IMR-90 (cell line): ENCODE measurements at regions not wholly inside any gene's neighbourhood (a gene's known extent, or its start where the extent isn't known, plus 50 kb on each side); places are given as distances from the start of the nearest gene placed in this dataset.

ENCODE experiments used
- ATAC-seq: fragments of 200-7000 bp; cut with Tn5 transposase; 2 replicates; pipeline ENCODE4 v1.9.1; 2020; ENCODE audit warnings: low read depth, mild to moderate bottlenecking, moderate library complexity
- BruUV-seq: library from RNA; stranded (reverse); fragments of 400-500 nt; replicated peaks from 2 replicates; lab custom pipeline; 2021; lab: Mats Ljungman, UMichigan
- CTCF ChIA-PET: fragments of 300-600 bp; formaldehyde crosslinking; extraction: SDS; loops from one replicate; lab custom pipeline; 2021; ENCODE audit warnings: antibody characterized with exemption; lab: Yijun Ruan, JAX
- POLR2A ChIA-PET: fragments of 300-600 bp; sonication (Branson Sonifier 250); formaldehyde crosslinking; loops from one replicate; lab custom pipeline; 2022; ENCODE audit warnings: antibody characterized with exemption; ENCODE audit not compliant: unreplicated experiment; lab: Charles Lee
- DNase-seq: peaks from one replicate; pipeline ENCODE4 v3.0.0; 2013
- H2AFZ ChIP-seq: replicated peaks from 2 replicates; pipeline ENCODE3; 2013; ENCODE audit warnings: low read length, mild to moderate bottlenecking; ENCODE audit not compliant: poor library complexity
- H2AK5ac ChIP-seq: 2 replicates; pipeline ENCODE4 v1.6.1; 2013; ENCODE audit warnings: low read depth, low read length, inconsistent platforms
- H2AK9ac ChIP-seq: replicated peaks from 2 replicates; pipeline ENCODE3; 2013; ENCODE audit warnings: mild to moderate bottlenecking, low read depth, low read length, moderate library complexity; ENCODE audit not compliant: poor library complexity
- H2BK120ac ChIP-seq: 2 replicates; pipeline ENCODE4 v1.6.1; 2013; ENCODE audit warnings: low read depth, low read length, inconsistent platforms
- H2BK15ac ChIP-seq: 3 replicates; pipeline ENCODE4 v1.6.1; 2013; ENCODE audit warnings: low read depth, low read length, inconsistent platforms
- H2BK20ac ChIP-seq: 2 replicates; pipeline ENCODE4 v1.6.1; 2013; ENCODE audit warnings: low read depth, mild to moderate bottlenecking, inconsistent platforms, low read length, moderate library complexity
- H2BK5ac ChIP-seq: 2 replicates; pipeline ENCODE4 v1.6.1; 2013; ENCODE audit warnings: mild to moderate bottlenecking, low read depth, low read length, inconsistent platforms; ENCODE audit not compliant: poor library complexity, severe bottlenecking
- H3K14ac ChIP-seq: replicated peaks from 2 replicates; pipeline ENCODE4 v1.6.1; 2013; ENCODE audit warnings: low read depth, low read length, inconsistent platforms
- H3K18ac ChIP-seq: 2 replicates; pipeline ENCODE4 v1.6.1; 2013; ENCODE audit warnings: low read depth, low read length, control low read depth
- H3K23ac ChIP-seq: 2 replicates; pipeline ENCODE4 v1.6.1; 2013; ENCODE audit warnings: low read depth, low read length, inconsistent platforms
- H3K27ac ChIP-seq: 2 replicates; pipeline ENCODE4 v1.5.1; 2013; ENCODE audit warnings: mild to moderate bottlenecking, control low read depth, low read length; ENCODE audit not compliant: insufficient read depth
- H3K27me3 ChIP-seq: 2 replicates; pipeline ENCODE4 v1.6.1; 2013; ENCODE audit warnings: low read length; ENCODE audit not compliant: control insufficient read depth, insufficient read depth
- H3K36me3 ChIP-seq: 2 replicates; pipeline ENCODE4 v1.6.1; 2013; ENCODE audit warnings: low read length, mixed read lengths; ENCODE audit not compliant: control insufficient read depth, insufficient read depth
- H3K4ac ChIP-seq: 2 replicates; pipeline ENCODE4 v1.6.1; 2013; ENCODE audit warnings: low read depth, low read length, inconsistent platforms
- H3K4me1 ChIP-seq: 2 replicates; pipeline ENCODE4 v1.6.1; 2013; ENCODE audit warnings: low read length, mixed read lengths; ENCODE audit not compliant: control insufficient read depth, insufficient read depth
- H3K4me2 ChIP-seq: 2 replicates; pipeline ENCODE4 v1.6.1; 2013; ENCODE audit warnings: low read depth, mild to moderate bottlenecking, control low read depth, low read length, moderate library complexity
- H3K4me3 ChIP-seq: 2 replicates; pipeline ENCODE4 v1.5.1; 2013; ENCODE audit warnings: low read depth, mild to moderate bottlenecking, control low read depth, low read length, moderate library complexity; ENCODE audit not compliant: insufficient read depth
- H3K56ac ChIP-seq: 2 replicates; pipeline ENCODE4 v1.6.1; 2013; ENCODE audit warnings: low read length, inconsistent platforms; ENCODE audit not compliant: insufficient read depth; ENCODE audit errors: extremely low read depth
- H3K79me1 ChIP-seq, 2 experiments: 2 replicates each; pipeline ENCODE4 v1.6.1; 2013; ENCODE audit warnings: low read length in 2 of 2, inconsistent platforms in 1 of 2, low read depth in 1 of 2
- H3K9ac ChIP-seq: 2 replicates; pipeline ENCODE4 v1.6.1; 2013; ENCODE audit warnings: low read depth, low read length, control low read depth
- H3K9me1 ChIP-seq: 2 replicates; pipeline ENCODE4 v1.6.1; 2013; ENCODE audit warnings: low read length, inconsistent platforms; ENCODE audit not compliant: insufficient read depth
- H3K9me3 ChIP-seq: 2 replicates; pipeline ENCODE4 v1.6.1; 2013; ENCODE audit warnings: low read length; ENCODE audit not compliant: control insufficient read depth, insufficient read depth
- H4K20me1 ChIP-seq: 2 replicates; pipeline ENCODE4 v1.6.1; 2013; ENCODE audit warnings: low read length, inconsistent platforms; ENCODE audit not compliant: insufficient read depth
- H4K5ac ChIP-seq: 2 replicates; pipeline ENCODE4 v1.6.1; 2013; ENCODE audit warnings: mild to moderate bottlenecking, low read depth, low read length, control low read depth
- H4K8ac ChIP-seq, 2 experiments: 2 replicates each; pipeline ENCODE4 v1.6.1; 2013; ENCODE audit warnings: low read depth in 2 of 2, low read length in 2 of 2, control low read depth in 1 of 2, inconsistent platforms in 1 of 2
- H4K91ac ChIP-seq: 2 replicates; pipeline ENCODE4 v1.6.1; 2013; ENCODE audit warnings: low read depth, low read length, inconsistent platforms; ENCODE audit not compliant: insufficient read depth
- BHLHE40 ChIP-seq: fragments of 150-350 bp; IDR thresholded peaks from 2 replicates; pipeline ENCODE4 v1.6.1; 2016; ENCODE audit warnings: mild to moderate bottlenecking, low read depth, low read length
- CEBPB ChIP-seq: IDR thresholded peaks from 2 replicates; pipeline ENCODE4 v1.6.1; 2012; ENCODE audit warnings: low read depth, low read length, improper control_type of control experiment
- CHD1 ChIP-seq: IDR thresholded peaks from 2 replicates; pipeline ENCODE4 v1.6.1; 2012; ENCODE audit warnings: low read depth, low read length, improper control_type of control experiment
- CTCF ChIP-seq: conservative IDR thresholded peaks from 2 replicates; pipeline ENCODE4 v1.5.1; 2012; ENCODE audit warnings: mild to moderate bottlenecking, low read depth, low read length, improper control_type of control experiment
- ELK1 ChIP-seq: fragments of 150-350 bp; IDR thresholded peaks from 2 replicates; pipeline ENCODE4 v1.6.1; 2016; ENCODE audit warnings: low read depth, mild to moderate bottlenecking, low read length, moderate library complexity, borderline replicate concordance
- MAFK ChIP-seq: IDR thresholded peaks from 2 replicates; pipeline ENCODE4 v1.6.1; 2012; ENCODE audit warnings: low read depth, low read length, improper control_type of control experiment
- MAZ ChIP-seq: IDR thresholded peaks from 2 replicates; pipeline ENCODE4 v1.6.1; 2012; ENCODE audit warnings: low read depth, mild to moderate bottlenecking, low read length, improper control_type of control experiment, moderate library complexity, borderline replicate concordance
- MXI1 ChIP-seq: IDR thresholded peaks from 2 replicates; pipeline ENCODE4 v1.6.1; 2012; ENCODE audit warnings: low read depth, mild to moderate bottlenecking, low read length, moderate library complexity, borderline replicate concordance
- NFE2L2 ChIP-seq: fragments of 150-350 bp; IDR thresholded peaks from 2 replicates; pipeline ENCODE4 v1.6.1; 2016; ENCODE audit warnings: low read depth, mild to moderate bottlenecking, low read length
- POLR2A ChIP-seq: IDR thresholded peaks from 2 replicates; pipeline ENCODE4 v1.6.1; 2012; ENCODE audit warnings: mild to moderate bottlenecking, low read depth, low read length
- RAD21 ChIP-seq: IDR thresholded peaks from 2 replicates; pipeline ENCODE4 v1.6.1; 2012; ENCODE audit warnings: low read length, improper control_type of control experiment
- RCOR1 ChIP-seq: IDR thresholded peaks from 2 replicates; pipeline ENCODE4 v1.6.1; 2012; ENCODE audit warnings: mild to moderate bottlenecking, low read length, improper control_type of control experiment; ENCODE audit not compliant: insufficient replicate concordance
- RFX5 ChIP-seq: IDR thresholded peaks from 2 replicates; pipeline ENCODE4 v1.8.0; 2012; ENCODE audit warnings: low read depth, mild to moderate bottlenecking, low read length, moderate library complexity
- SMC3 ChIP-seq: fragments of 150-350 bp; IDR thresholded peaks from 2 replicates; pipeline ENCODE4 v1.6.1; 2016; ENCODE audit warnings: low read depth, mild to moderate bottlenecking, antibody characterized with exemption, low read length, moderate library complexity
- WGBS, 2 experiments: methylation state at CpG; one replicate each; pipeline versions ENCODE4 v1.1.5 to v1.1.7; 2013; ENCODE audit warnings: missing lambda C conversion rate in 2 of 2; ENCODE audit not compliant: insufficient read length in 1 of 2; ENCODE audit errors: extremely low coverage in 2 of 2; 5-methylcytosine and 5-hydroxymethylcytosine counted together
- dilution Hi-C: fragments of 300-500 bp; cut with HindIII; formaldehyde crosslinking; loops from one replicate; pipeline ENCODE4 v1.14.3; 2018; ENCODE audit warnings: low sequenced_read_pairs; ENCODE audit not compliant: unreplicated experiment
- in situ Hi-C: fragments of 300-500 bp; cut with MboI; formaldehyde crosslinking; loops from 3 replicates; pipeline ENCODE4 v1.14.3; 2019; ENCODE audit warnings: low sequenced_read_pairs, inconsistent platforms, mixed read lengths
- intact Hi-C: fragments of 100-400 bp; cut with micrococcal nuclease; formaldehyde crosslinking; loops from 2 replicates; pipeline ENCODE4 v1.10.0; 2022
- TF ChIP-seq, protein P1 (sequence below): fragments of 150-350 bp; IDR thresholded peaks from 2 replicates; pipeline ENCODE4 v1.6.1; 2017; ENCODE audit warnings: mild to moderate bottlenecking, antibody characterized with exemption, low read length, low read depth

GRCh38 chr4:57401586-57401985 lies 291.4 kb upstream of the IGFBP7 start:
- no peak overlapping the region for H3K56ac ChIP-seq
- H3K4me1 ChIP-seq = no peaks in the 10 kb centered on the region
- H3K36me3 ChIP-seq = no peaks in the 10 kb centered on the region
- BruUV-seq = no TSS peak
- H2BK15ac ChIP-seq = no peak overlapping the region
- H3K27ac ChIP-seq = no peak overlapping the region
- no peak overlapping the region for H3K23ac ChIP-seq
- CTCF ChIA-PET = interaction anchor here (0.5 kb wide), 1 partner anchor 9 kb away, joined by 3 read pairs; no protein-coding TSS in a partner anchor
- no peak overlapping the region for H4K5ac ChIP-seq
- H3K4me3 ChIP-seq = no peak overlapping the region
- no peak overlapping the region for H3K4me2 ChIP-seq
- no peaks in the 10 kb centered on the region for H4K20me1 ChIP-seq
- POLR2A ChIA-PET = no interaction called here
- H2BK120ac ChIP-seq = no peak overlapping the region
- no peaks in the 10 kb centered on the region for H3K79me1 ChIP-seq
- no peak overlapping the region for H3K4ac ChIP-seq
- ATAC-seq (no peak), DNase-seq (no peak)
- H3K9me1 ChIP-seq = no peaks in the 10 kb centered on the region
- H3K9ac ChIP-seq = no peak overlapping the region
- H2AK9ac ChIP-seq = no peak overlapping the region
- no peak overlapping the region for H3K14ac ChIP-seq
- TF ChIP-seq BHLHE40 (no peak), POLR2A (no peak), MAFK (no peak), CEBPB (no peak), CTCF (no peak), MXI1 (no peak), CHD1 (no peak), RFX5 (no peak), RCOR1 (no peak), NFE2L2 (no peak), MAZ (no peak), ELK1 (no peak), RAD21 (no peak), SMC3 (no peak)
- TF ChIP-seq, protein P1, sequence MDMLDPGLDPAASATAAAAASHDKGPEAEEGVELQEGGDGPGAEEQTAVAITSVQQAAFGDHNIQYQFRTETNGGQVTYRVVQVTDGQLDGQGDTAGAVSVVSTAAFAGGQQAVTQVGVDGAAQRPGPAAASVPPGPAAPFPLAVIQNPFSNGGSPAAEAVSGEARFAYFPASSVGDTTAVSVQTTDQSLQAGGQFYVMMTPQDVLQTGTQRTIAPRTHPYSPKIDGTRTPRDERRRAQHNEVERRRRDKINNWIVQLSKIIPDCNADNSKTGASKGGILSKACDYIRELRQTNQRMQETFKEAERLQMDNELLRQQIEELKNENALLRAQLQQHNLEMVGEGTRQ = no peak
- H2BK5ac ChIP-seq = no peak overlapping the region
- no peak overlapping the region for H2AK5ac ChIP-seq
- no peak overlapping the region for H2BK20ac ChIP-seq
- no peak overlapping the region for H3K18ac ChIP-seq
- intact Hi-C loops = no loop called here
- no peak overlapping the region for H4K8ac ChIP-seq
- no peak overlapping the region for H2AFZ ChIP-seq
- dilution Hi-C loops = no loop called here
- no peaks in the 10 kb centered on the region for H3K9me3 ChIP-seq
- H4K91ac ChIP-seq = no peak overlapping the region
- no peaks in the 10 kb centered on the region for H3K27me3 ChIP-seq
- in situ Hi-C loops = no loop called here
- WGBS, 2 experiments = no CpG with 5 or more reads among the region's 4 CpGs
